Gastroesophageal sphincter (tissue), 4 donors: ENCODE measurements at regions not wholly inside any gene's neighbourhood (a gene's known extent, or its start where the extent isn't known, plus 50 kb on each side); places are given as distances from the start of the nearest gene placed in this dataset.

Experiments used
- ATAC-seq: fragments of 150-250 bp; one replicate; pipeline ENCODE4 v1.9.1; 2016; ENCODE audit warnings: mild to moderate bottlenecking, moderate library complexity
- H3K27ac ChIP-seq, 4 donors: fragments of 200-600 bp; sonication (generic) in 3 of 4; 1 replicate in 3 of 4; 2 replicates in 1 of 4; pipeline ENCODE4 v1.5.1; 2016 to 2019
- H3K27me3 ChIP-seq: fragments of 200-600 bp; sonication (generic); one replicate; pipeline ENCODE4 v1.5.1; 2019
- H3K36me3 ChIP-seq, 2 donors: fragments of 200-600 bp; sonication (generic); one replicate each; pipeline ENCODE4 v1.5.1; 2019; ENCODE audit warnings: control low read depth in 1 of 2
- H3K4me1 ChIP-seq, 3 donors: fragments of 200-600 bp; sonication (generic); 1 replicate in 2 of 3; 2 replicates in 1 of 3; pipeline ENCODE4 v1.5.1; 2016 to 2019; ENCODE audit warnings: control low read depth in 2 of 3
- H3K4me3 ChIP-seq, 2 donors: fragments of 200-600 bp; sonication (generic); one replicate each; pipeline ENCODE4 v1.5.1; 2019; ENCODE audit warnings: mild to moderate bottlenecking in 1 of 2, moderate library complexity in 1 of 2
- H3K9me3 ChIP-seq, 3 donors: fragments of 200-600 bp; sonication (generic); one replicate each; pipeline ENCODE4 v1.5.1; 2017 to 2019; ENCODE audit warnings: control low read depth in 2 of 3
- EP300 ChIP-seq: sonication (generic); formaldehyde crosslinking; IDR thresholded peaks from one replicate; pipeline ENCODE4 v1.6.1; 2017; ENCODE audit warnings: antibody characterized with exemption, mild to moderate bottlenecking
- POLR2A ChIP-seq, 2 donors: fragments of 450-650 bp; IDR thresholded peaks; one replicate each; pipeline ENCODE4 v1.6.1; 2017; ENCODE audit warnings: antibody characterized with exemption in 2 of 2, mild to moderate bottlenecking in 2 of 2, moderate library complexity in 1 of 2
- POLR2AphosphoS5 ChIP-seq: sonication (generic); formaldehyde crosslinking; IDR thresholded peaks from one replicate; pipeline ENCODE4 v1.6.1; 2017; ENCODE audit warnings: antibody characterized with exemption
- WGBS, 2 donors: methylation state at CpG; one replicate each; pipeline ENCODE4 v1.1.5; 2018; ENCODE audit warnings: low coverage in 1 of 2; 5-methylcytosine and 5-hydroxymethylcytosine counted together
- TF ChIP-seq, protein P1 (sequence below), 4 experiments: fragments of 200-600 bp in 2 of 4; fragments of 450-650 bp in 2 of 4; sonication (generic) in 1 of 4; IDR thresholded peaks; one replicate each; pipeline ENCODE4 v1.5.1; 2017 to 2019; ENCODE audit warnings: antibody characterized with exemption in 4 of 4, mild to moderate bottlenecking in 2 of 4, moderate library complexity in 2 of 4

DNA sequence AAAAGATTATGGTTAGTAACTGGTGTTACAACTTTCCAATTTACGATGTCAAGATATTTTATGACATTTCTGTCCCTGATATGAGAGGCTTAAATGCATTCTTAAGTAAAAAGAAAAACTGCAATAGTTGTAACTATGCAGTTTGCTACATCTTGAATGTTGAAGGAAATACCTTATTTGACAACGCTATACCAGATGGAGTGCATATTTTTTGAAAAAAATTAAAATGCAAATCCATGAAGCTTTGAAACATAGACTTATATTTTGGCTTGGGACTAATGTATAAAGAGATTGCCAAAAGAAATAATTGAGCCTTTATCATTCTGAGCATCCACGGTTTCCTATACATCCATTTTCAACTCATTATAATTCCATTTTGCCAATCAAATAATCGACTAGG, 579.4 kb downstream of the TAF11L14 start:
- WGBS, 2 donors: 68 to 77% methylated on average over 4 of the region's 4 CpGs
- Histone ChIP-seq H3K27ac (no peak overlapping the region), H3K9me3 (no peaks in the 10 kb centered on the region), H3K4me3 (no peak overlapping the region), H3K4me1 (no peaks in the 10 kb centered on the region), H3K27me3 (no peaks in the 10 kb centered on the region), H3K36me3 (no peaks in the 10 kb centered on the region)
- no peak for TF ChIP-seq POLR2A (IDR thresholded peaks at IDR 0.05)
- no peak for TF ChIP-seq POLR2AphosphoS5
- no peak for TF ChIP-seq EP300
- TF ChIP-seq, protein P1, sequence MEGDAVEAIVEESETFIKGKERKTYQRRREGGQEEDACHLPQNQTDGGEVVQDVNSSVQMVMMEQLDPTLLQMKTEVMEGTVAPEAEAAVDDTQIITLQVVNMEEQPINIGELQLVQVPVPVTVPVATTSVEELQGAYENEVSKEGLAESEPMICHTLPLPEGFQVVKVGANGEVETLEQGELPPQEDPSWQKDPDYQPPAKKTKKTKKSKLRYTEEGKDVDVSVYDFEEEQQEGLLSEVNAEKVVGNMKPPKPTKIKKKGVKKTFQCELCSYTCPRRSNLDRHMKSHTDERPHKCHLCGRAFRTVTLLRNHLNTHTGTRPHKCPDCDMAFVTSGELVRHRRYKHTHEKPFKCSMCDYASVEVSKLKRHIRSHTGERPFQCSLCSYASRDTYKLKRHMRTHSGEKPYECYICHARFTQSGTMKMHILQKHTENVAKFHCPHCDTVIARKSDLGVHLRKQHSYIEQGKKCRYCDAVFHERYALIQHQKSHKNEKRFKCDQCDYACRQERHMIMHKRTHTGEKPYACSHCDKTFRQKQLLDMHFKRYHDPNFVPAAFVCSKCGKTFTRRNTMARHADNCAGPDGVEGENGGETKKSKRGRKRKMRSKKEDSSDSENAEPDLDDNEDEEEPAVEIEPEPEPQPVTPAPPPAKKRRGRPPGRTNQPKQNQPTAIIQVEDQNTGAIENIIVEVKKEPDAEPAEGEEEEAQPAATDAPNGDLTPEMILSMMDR (IDR thresholded peaks at IDR 0.05): no peak
- no peak for ATAC-seq

DNA sequence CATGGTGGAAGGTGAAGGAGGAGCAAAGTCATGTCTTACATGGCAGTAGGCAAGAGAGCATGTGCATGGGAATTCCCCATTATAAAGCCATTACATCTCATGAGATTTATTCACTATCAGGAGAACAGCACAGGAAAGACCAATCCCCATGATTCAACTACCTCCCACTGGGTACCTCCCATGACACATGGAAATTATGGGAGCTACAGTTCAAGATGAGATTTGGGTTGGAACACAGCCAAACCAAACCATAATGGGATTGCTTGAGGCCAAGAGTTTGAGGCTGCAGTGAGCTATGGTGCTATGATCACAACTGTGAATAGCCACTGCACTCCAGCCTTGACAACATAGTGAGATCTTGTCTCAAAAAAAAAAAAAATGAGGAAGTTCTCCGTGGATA, 581.8 kb downstream of the TAF11L14 start:
- TF ChIP-seq, protein P1 (IDR thresholded peaks at IDR 0.05): no peak
- TF ChIP-seq POLR2AphosphoS5 (no peak), POLR2A (IDR thresholded peaks at IDR 0.05) (no peak), EP300 (no peak)
- WGBS, 2 donors: 20% methylated on average over 1 of the region's 1 CpG; no CpG with 5 or more reads in 1 of the 2 donors

DNA sequence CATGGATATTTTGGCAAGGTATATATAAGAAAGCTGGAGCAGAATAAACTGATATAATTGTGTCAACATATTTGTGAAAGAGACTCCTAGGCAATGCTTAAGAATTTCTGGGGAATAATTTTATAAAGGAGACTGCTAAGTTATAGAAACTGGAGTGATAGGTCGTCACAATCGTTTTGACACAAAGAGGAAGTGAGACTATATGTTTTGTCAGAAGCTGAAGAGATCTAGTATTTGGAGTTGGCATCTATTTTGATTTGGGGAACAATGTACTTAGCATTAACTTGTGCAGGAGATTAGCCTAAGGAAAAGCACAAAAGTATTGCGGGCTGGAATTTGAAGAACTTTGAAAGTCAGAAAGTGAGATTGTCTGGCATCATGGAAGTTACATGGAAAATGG, 582.5 kb downstream of the TAF11L14 start:
- no peaks in the 10 kb centered on the region for H3K9me3 ChIP-seq
- no peaks in the 10 kb centered on the region for H3K36me3 ChIP-seq
- no peak overlapping the region for H3K4me3 ChIP-seq
- 71 to 73% methylated on average over 3 of the region's 3 CpGs for WGBS, 2 donors
- TF ChIP-seq POLR2A (IDR thresholded peaks at IDR 0.05) (no peak), EP300 (no peak), POLR2AphosphoS5 (no peak)
- TF ChIP-seq, protein P1 (IDR thresholded peaks at IDR 0.05): no peak
- no peaks in the 10 kb centered on the region for H3K27me3 ChIP-seq
- no peak overlapping the region for H3K27ac ChIP-seq
- H3K4me1 ChIP-seq: no peaks in the 10 kb centered on the region
- no peak for ATAC-seq

More for the DNA sequence above, 581.8 kb downstream of the TAF11L14 start:
- no peak for ATAC-seq
- Histone ChIP-seq H3K27me3 (no peaks in the 10 kb centered on the region), H3K36me3 (no peaks in the 10 kb centered on the region), H3K9me3 (no peaks in the 10 kb centered on the region), H3K4me3 (no peak overlapping the region), H3K4me1 (no peaks in the 10 kb centered on the region), H3K27ac (no peak overlapping the region)

DNA sequence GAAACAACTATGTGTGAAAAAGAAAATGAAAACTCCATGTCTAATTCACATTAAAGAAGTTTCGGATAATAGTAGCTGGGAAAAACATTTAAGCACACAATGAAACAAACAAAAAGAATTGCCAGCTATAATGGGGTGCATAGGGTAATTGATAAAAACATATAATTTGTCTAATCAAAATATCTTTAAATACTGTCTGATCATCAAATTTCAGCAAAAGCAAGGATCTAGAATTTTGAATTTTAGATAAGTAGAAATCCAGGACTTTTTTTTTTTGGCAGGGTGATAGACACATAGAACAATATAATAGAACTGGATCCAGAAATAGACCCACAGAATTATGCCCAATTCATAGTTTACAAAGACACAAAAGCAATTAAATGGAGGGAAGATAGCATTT, 585.0 kb downstream of the TAF11L14 start:
- Histone ChIP-seq H3K4me3 (no peak overlapping the region), H3K4me1 (no peaks in the 10 kb centered on the region), H3K27me3 (no peaks in the 10 kb centered on the region), H3K27ac (no peak overlapping the region), H3K36me3 (no peaks in the 10 kb centered on the region), H3K9me3 (no peaks in the 10 kb centered on the region)
- WGBS, 2 donors: 89 to 95% methylated on average over 1 of the region's 1 CpG
- no peak for ATAC-seq
- no peak for TF ChIP-seq POLR2A (IDR thresholded peaks at IDR 0.05)
- TF ChIP-seq POLR2AphosphoS5: no peak
- TF ChIP-seq, protein P1 (IDR thresholded peaks at IDR 0.05): no peak
- TF ChIP-seq EP300: no peak

DNA sequence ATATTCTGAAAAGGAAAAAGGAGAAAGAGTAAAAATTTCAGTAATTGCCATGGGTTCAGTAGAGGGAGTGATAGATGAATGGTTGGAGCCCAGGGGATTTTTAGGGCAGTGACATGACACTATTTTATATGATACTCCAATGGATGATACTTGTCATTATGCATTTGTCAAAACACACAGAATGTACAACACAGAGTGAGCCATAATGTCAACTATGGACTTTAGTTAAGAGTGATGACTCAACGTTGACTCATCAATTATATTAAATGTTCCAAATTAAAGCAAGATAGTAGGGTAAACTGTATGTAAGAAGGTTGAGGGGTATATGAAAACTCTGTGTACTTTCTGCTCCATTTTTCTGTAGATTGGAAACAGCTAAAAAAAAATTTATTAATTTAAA, 586.4 kb downstream of the TAF11L14 start:
- Histone ChIP-seq H3K4me1 (no peaks in the 10 kb centered on the region), H3K9me3 (no peaks in the 10 kb centered on the region), H3K27me3 (no peaks in the 10 kb centered on the region), H3K36me3 (no peaks in the 10 kb centered on the region), H3K4me3 (no peak overlapping the region), H3K27ac (no peak overlapping the region)
- WGBS, 2 donors: 55 to 67% methylated on average over 1 of the region's 1 CpG
- no peak for TF ChIP-seq EP300
- TF ChIP-seq, protein P1 (IDR thresholded peaks at IDR 0.05): no peak
- no peak for TF ChIP-seq POLR2AphosphoS5
- TF ChIP-seq POLR2A (IDR thresholded peaks at IDR 0.05): no peak
- ATAC-seq: no peak
